ENCODE measurements at regions not wholly inside any gene's neighbourhood (a gene's known extent, or its start where the extent isn't known, plus 50 kb on each side); places are given as distances from the start of the nearest gene placed in this dataset.

- ATAC-seq (no peak), DNase-seq (no peak)
- intact Hi-C loops (cut with micrococcal nuclease), result no loop called here
- H3K36me3 ChIP-seq (ENCODE audit: low read depth, low read length), result no peaks in the 10 kb centered on the region
- ChIA-PET CTCF (no interaction called here), POLR2A (ENCODE audit: unreplicated experiment) (no interaction called here)
- no peak overlapping the region for H3K4me2 ChIP-seq (ENCODE audit: low read length)
- no peak overlapping the region for H3K9ac ChIP-seq (ENCODE audit: low read length)
- no peaks in the 10 kb centered on the region for H3K79me2 ChIP-seq (ENCODE audit: low read length)
- H4K20me1 ChIP-seq (ENCODE audit: low read length), result no peaks in the 10 kb centered on the region
- H3K4me3 ChIP-seq (ENCODE audit: low read length), result no peak overlapping the region
- no peaks in the 10 kb centered on the region for H3F3A ChIP-seq (ENCODE audit: low read length, unreplicated experiment)
- TF ChIP-seq EZH2 (IDR thresholded peaks at IDR 0.05; ENCODE audit: low read length, unreplicated experiment) (no peak), CTCF (conservative IDR thresholded peaks at IDR 0.05; ENCODE audit: low read depth, low read length) (no peak), EZH2phosphoT487 (IDR thresholded peaks at IDR 0.05; ENCODE audit: borderline replicate concordance, low read length) (no peak)
- H3K4me1 ChIP-seq (ENCODE audit: insufficient read depth, low read length), result no peaks in the 10 kb centered on the region
- H3K27ac ChIP-seq (ENCODE audit: low read length), result no peak overlapping the region
- BruUV-seq (replicated peaks), result no TSS peak
- peaks cover 29% of the 10 kb centered on the region for H3K9me3 ChIP-seq (ENCODE audit: low read length)
- H3K9me2 ChIP-seq (replicated peaks; ENCODE audit: low read length), result no peaks in the 10 kb centered on the region
- H3K27me3 ChIP-seq (ENCODE audit: low read length), result no peaks in the 10 kb centered on the region
- no peak overlapping the region for H2AFZ ChIP-seq (ENCODE audit: low read length)
These were observed 435.2 kb upstream of the CDH4 start for GRCh38 chr20:60816901-60817300.

- Histone ChIP-seq H3K79me2 (ENCODE audit: low read length) (no peaks in the 10 kb centered on the region), H3K27ac (ENCODE audit: low read length) (no peak overlapping the region), H2AFZ (ENCODE audit: low read length) (no peak overlapping the region), H3K4me2 (ENCODE audit: low read length) (no peak overlapping the region), H3K36me3 (ENCODE audit: low read depth, low read length) (no peaks in the 10 kb centered on the region), H4K20me1 (ENCODE audit: low read length) (no peaks in the 10 kb centered on the region), H3K4me3 (ENCODE audit: low read length) (no peak overlapping the region), H3K9me3 (ENCODE audit: low read length) (peaks cover 34% of the 10 kb centered on the region), H3K9ac (ENCODE audit: low read length) (no peak overlapping the region), H3K9me2 (replicated peaks; ENCODE audit: low read length) (no peaks in the 10 kb centered on the region), H3K4me1 (ENCODE audit: insufficient read depth, low read length) (no peaks in the 10 kb centered on the region), H3F3A (ENCODE audit: low read length, unreplicated experiment) (no peaks in the 10 kb centered on the region), H3K27me3 (ENCODE audit: low read length) (no peaks in the 10 kb centered on the region)
- DNase-seq (no peak), ATAC-seq (no peak)
- CTCF ChIA-PET, result no interaction called here
- no TSS peak for BruUV-seq (replicated peaks)
- POLR2A ChIA-PET (ENCODE audit: unreplicated experiment), result no interaction called here
- TF ChIP-seq EZH2phosphoT487 (IDR thresholded peaks at IDR 0.05; ENCODE audit: borderline replicate concordance, low read length), result no peak
- no peak for TF ChIP-seq CTCF (conservative IDR thresholded peaks at IDR 0.05; ENCODE audit: low read depth, low read length)
- no peak for TF ChIP-seq EZH2 (IDR thresholded peaks at IDR 0.05; ENCODE audit: low read length, unreplicated experiment)
- intact Hi-C loops (cut with micrococcal nuclease), result no loop called here
These were observed 434.2 kb upstream of the CDH4 start for GRCh38 chr20:60817891-60818290.

GRCh38 chr20:60819511-60819910 lies 432.6 kb upstream of the CDH4 start:
- TF ChIP-seq CTCF (conservative IDR thresholded peaks at IDR 0.05; ENCODE audit: low read depth, low read length), result no peak
- no peak for TF ChIP-seq EZH2phosphoT487 (IDR thresholded peaks at IDR 0.05; ENCODE audit: borderline replicate concordance, low read length)
- TF ChIP-seq EZH2 (IDR thresholded peaks at IDR 0.05; ENCODE audit: low read length, unreplicated experiment), result no peak
- H3F3A ChIP-seq (ENCODE audit: low read length, unreplicated experiment), result no peaks in the 10 kb centered on the region
- no peaks in the 10 kb centered on the region for H3K27me3 ChIP-seq (ENCODE audit: low read length)
- no peak overlapping the region for H2AFZ ChIP-seq (ENCODE audit: low read length)
- intact Hi-C loops (cut with micrococcal nuclease), result no loop called here
- ChIA-PET POLR2A (ENCODE audit: unreplicated experiment) (no interaction called here), CTCF (no interaction called here)
- no peaks in the 10 kb centered on the region for H3K4me1 ChIP-seq (ENCODE audit: insufficient read depth, low read length)
- H3K9me3 ChIP-seq (ENCODE audit: low read length), result peaks cover 31% of the 10 kb centered on the region
- no peaks in the 10 kb centered on the region for H3K36me3 ChIP-seq (ENCODE audit: low read depth, low read length)
- BruUV-seq (replicated peaks), result no TSS peak
- no peak overlapping the region for H3K4me3 ChIP-seq (ENCODE audit: low read length)
- H3K9ac ChIP-seq (ENCODE audit: low read length), result no peak overlapping the region
- H3K9me2 ChIP-seq (replicated peaks; ENCODE audit: low read length), result no peaks in the 10 kb centered on the region
- H3K4me2 ChIP-seq (ENCODE audit: low read length), result no peak overlapping the region
- no peak overlapping the region for H3K27ac ChIP-seq (ENCODE audit: low read length)
- H3K79me2 ChIP-seq (ENCODE audit: low read length), result no peaks in the 10 kb centered on the region
- no peak for ATAC-seq
- H4K20me1 ChIP-seq (ENCODE audit: low read length), result no peaks in the 10 kb centered on the region
- no peak for DNase-seq
